ENCODE measurements at regions not wholly inside any gene's neighbourhood (a gene's known extent, or its start where the extent isn't known, plus 50 kb on each side); places are given as distances from the start of the nearest gene placed in this dataset.

DNA sequence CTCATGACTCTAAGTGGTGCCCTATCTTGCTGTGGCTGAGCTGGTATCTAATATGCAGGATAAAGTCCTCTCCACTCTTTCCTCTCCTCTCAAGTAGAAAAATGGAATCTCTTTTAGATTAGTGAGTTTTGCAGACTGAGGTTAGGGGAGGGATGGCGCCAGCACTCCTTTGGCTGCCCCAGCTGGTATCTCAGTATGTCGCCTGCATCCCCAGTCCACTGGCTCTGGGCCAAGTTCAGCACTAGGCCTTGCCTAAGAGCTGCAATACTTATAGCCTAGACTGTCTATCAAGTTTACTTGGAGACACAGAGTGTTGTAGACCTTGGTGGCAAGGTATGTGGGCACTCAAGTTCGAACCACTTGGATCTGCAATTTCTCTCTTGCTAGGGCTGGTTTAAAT, 351.3 kb downstream of the NAP1L3 start:
- Mint-ChIP-seq H3K4me1 (no peaks in the 10 kb centered on the region), H3K9me3 (peaks cover 0 to 9% (median 0%) of the 10 kb centered on the region in 6 donors), H3K36me3 (no peaks in the 10 kb centered on the region), H3K27me3 (ENCODE audit: low read depth in 3 of 3) (peaks cover 0 to 3% (median 1%) of the 10 kb centered on the region in 3 donors), H3K4me3 (no peak overlapping the region), H3K27ac (no peak overlapping the region)
- no peak for DNase-seq

DNA sequence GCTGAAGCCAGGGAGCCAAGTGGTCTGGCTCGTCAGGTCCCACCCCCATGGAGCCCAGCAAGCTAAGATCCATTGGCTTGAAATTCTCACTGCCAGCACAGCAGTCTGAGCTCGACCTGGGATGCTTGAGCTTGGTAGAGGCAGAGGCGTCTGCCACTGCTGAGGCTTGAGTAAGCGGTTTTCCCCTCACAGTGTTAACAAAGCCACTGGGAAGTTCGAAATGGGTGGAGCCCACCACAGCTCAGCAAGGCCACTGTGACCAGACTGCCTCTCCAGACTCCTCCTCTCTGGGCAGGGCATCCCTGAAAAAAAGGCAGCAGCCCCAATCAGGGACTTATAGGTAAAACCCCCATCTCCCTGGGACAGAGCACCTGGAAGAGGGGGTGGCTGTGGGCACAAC, 353.8 kb downstream of the NAP1L3 start:
- Mint-ChIP-seq H3K9me3 (peaks cover 0 to 9% (median under 1%) of the 10 kb centered on the region in 6 donors), H3K27me3 (ENCODE audit: low read depth in 3 of 3) (peaks cover 0 to 3% (median 1%) of the 10 kb centered on the region in 3 donors)
- DNase-seq, result no peak

More for the DNA sequence above, 353.8 kb downstream of the NAP1L3 start:
- H3K4me3 Mint-ChIP-seq, result no peak overlapping the region
- H3K4me1 Mint-ChIP-seq, result no peaks in the 10 kb centered on the region
- H3K27ac Mint-ChIP-seq, result no peak overlapping the region
- H3K36me3 Mint-ChIP-seq, result no peaks in the 10 kb centered on the region
